Breast epithelium (tissue), 4 donors: ENCODE measurements at regions not wholly inside any gene's neighbourhood (a gene's known extent, or its start where the extent isn't known, plus 50 kb on each side); places are given as distances from the start of the nearest gene placed in this dataset.

Experiments
- DNase-seq, 2 donors: peaks; one replicate each; pipeline ENCODE4 v3.0.0-alpha.2; 2019; ENCODE audit warnings: low spot score in 2 of 2
- H3K27ac ChIP-seq, 2 donors: fragments of 200-600 bp; sonication (generic) in 1 of 2; one replicate each; pipeline ENCODE4 v1.5.1; 2016 to 2019; ENCODE audit warnings: mild to moderate bottlenecking in 1 of 2
- H3K27me3 ChIP-seq, 2 donors: fragments of 200-600 bp; sonication (generic) in 1 of 2; one replicate each; pipeline versions ENCODE4 v1.5.1 to v1.6.0; 2017 to 2019; ENCODE audit warnings: control low read depth in 1 of 2, mild to moderate bottlenecking in 1 of 2
- H3K36me3 ChIP-seq: fragments of 200-600 bp; one replicate; pipeline ENCODE4 v1.5.1; 2019
- H3K4me1 ChIP-seq, 2 donors: fragments of 200-600 bp; sonication (generic); one replicate each; pipeline ENCODE4 v1.5.1; 2016 to 2019; ENCODE audit warnings: control low read depth in 1 of 2
- H3K4me3 ChIP-seq, 3 donors: fragments of 200-600 bp; sonication (generic); 1 replicate in 2 of 3; 2 replicates in 1 of 3; pipeline ENCODE4 v1.5.1; 2016 to 2019; ENCODE audit warnings: mild to moderate bottlenecking in 3 of 3, moderate library complexity in 2 of 3
- H3K9me3 ChIP-seq, 2 donors: fragments of 200-600 bp; sonication (generic) in 1 of 2; one replicate each; pipeline ENCODE4 v1.5.1; 2016 to 2019; ENCODE audit warnings: control low read depth in 1 of 2
- CTCF ChIP-seq, 3 donors: fragments of 450-650 bp; IDR thresholded peaks; one replicate each; pipeline ENCODE4 v1.5.1; 2016 to 2017; ENCODE audit warnings: antibody characterized with exemption in 3 of 3, mild to moderate bottlenecking in 3 of 3, moderate library complexity in 3 of 3
- POLR2A ChIP-seq: fragments of 450-650 bp; IDR thresholded peaks from one replicate; pipeline ENCODE4 v1.6.1; 2016; ENCODE audit warnings: antibody characterized with exemption, mild to moderate bottlenecking, moderate library complexity
- POLR2AphosphoS5 ChIP-seq, 3 donors: sonication (generic); formaldehyde crosslinking; IDR thresholded peaks; one replicate each; pipeline ENCODE4 v1.6.1; 2017; ENCODE audit warnings: antibody characterized with exemption in 3 of 3
- intact Hi-C: fragments of 100-400 bp; cut with DNase I; formaldehyde crosslinking; loops from one replicate; pipeline ENCODE4 v1.15.1; 2023; ENCODE audit warnings: low total_unique reads

GRCh38 chr14:51576117-51576430 lies 75.6 kb upstream of the FRMD6 start:
- Histone ChIP-seq H3K4me1 (no peaks in the 10 kb centered on the region), H3K27ac (peak overlapping the region in 1 of 2 donors; percentile 61), H3K36me3 (no peaks in the 10 kb centered on the region), H3K4me3 (no peak overlapping the region), H3K9me3 (no peaks in the 10 kb centered on the region), H3K27me3 (no peaks in the 10 kb centered on the region)
- DNase-seq = no peak
- intact Hi-C loops = no loop called here
- TF ChIP-seq POLR2A = no peak
- TF ChIP-seq POLR2AphosphoS5 (IDR thresholded peaks at IDR 0.05) = no peak
- TF ChIP-seq CTCF (IDR thresholded peaks at IDR 0.05) = no peak

GRCh38 chr14:51576879-51577278 lies 74.8 kb upstream of the FRMD6 start:
- no peaks in the 10 kb centered on the region for H3K4me1 ChIP-seq
- no peak for DNase-seq
- no peaks in the 10 kb centered on the region for H3K9me3 ChIP-seq
- TF ChIP-seq POLR2A (no peak), CTCF (IDR thresholded peaks at IDR 0.05) (no peak), POLR2AphosphoS5 (IDR thresholded peaks at IDR 0.05) (no peak)
- intact Hi-C loops = no loop called here
- H3K27ac ChIP-seq = no peak overlapping the region
- H3K27me3 ChIP-seq = no peaks in the 10 kb centered on the region
- no peaks in the 10 kb centered on the region for H3K36me3 ChIP-seq
- no peak overlapping the region for H3K4me3 ChIP-seq

GRCh38 chr14:51578853-51579252 lies 72.9 kb upstream of the FRMD6 start:
- H3K4me3 ChIP-seq = no peak overlapping the region
- no peaks in the 10 kb centered on the region for H3K27me3 ChIP-seq
- no peak overlapping the region for H3K27ac ChIP-seq
- no peak for DNase-seq
- H3K4me1 ChIP-seq = no peaks in the 10 kb centered on the region
- TF ChIP-seq POLR2AphosphoS5 (IDR thresholded peaks at IDR 0.05) (no peak), CTCF (IDR thresholded peaks at IDR 0.05) (no peak), POLR2A (no peak)
- no peaks in the 10 kb centered on the region for H3K9me3 ChIP-seq
- intact Hi-C loops = no loop called here
- no peaks in the 10 kb centered on the region for H3K36me3 ChIP-seq

- H3K9me3 ChIP-seq = no peaks in the 10 kb centered on the region
- intact Hi-C loops = no loop called here
- TF ChIP-seq POLR2AphosphoS5 (IDR thresholded peaks at IDR 0.05) (no peak), CTCF (IDR thresholded peaks at IDR 0.05) (no peak), POLR2A (no peak)
- DNase-seq = no peak
- no peaks in the 10 kb centered on the region for H3K4me1 ChIP-seq
- H3K4me3 ChIP-seq = no peak overlapping the region
- H3K27ac ChIP-seq = no peak overlapping the region
- no peaks in the 10 kb centered on the region for H3K36me3 ChIP-seq
- H3K27me3 ChIP-seq = no peaks in the 10 kb centered on the region
Observed at GRCh38 chr14:51581017-51581881, 70.5 kb upstream of the FRMD6 start.

- no peak for DNase-seq
- Histone ChIP-seq H3K4me1 (no peaks in the 10 kb centered on the region), H3K27me3 (no peaks in the 10 kb centered on the region), H3K9me3 (no peaks in the 10 kb centered on the region), H3K4me3 (no peak overlapping the region), H3K27ac (no peak overlapping the region), H3K36me3 (no peaks in the 10 kb centered on the region)
- no peak for TF ChIP-seq POLR2AphosphoS5 (IDR thresholded peaks at IDR 0.05)
- TF ChIP-seq POLR2A = no peak
- no peak for TF ChIP-seq CTCF (IDR thresholded peaks at IDR 0.05)
- intact Hi-C loops = no loop called here
Observed at GRCh38 chr14:51582437-51582836, 69.3 kb upstream of the FRMD6 start.
